Activated CD4-positive, alpha-beta memory T cell treated with anti-CD3 and anti-CD28 coated beads for 36 hours (primary cell): ENCODE measurements at regions not wholly inside any gene's neighbourhood (a gene's known extent, or its start where the extent isn't known, plus 50 kb on each side); places are given as distances from the start of the nearest gene placed in this dataset.

Experiments used
- CTCF ChIA-PET: fragments of 350-600 bp; sonication (Branson Sonifier 250); formaldehyde crosslinking; loops from one replicate; lab custom pipeline; 2021; ENCODE audit warnings: antibody characterized with exemption, inconsistent platforms; lab: Charles Lee
- POLR2A ChIA-PET: fragments of 350-600 bp; sonication (Branson Sonifier 250); formaldehyde crosslinking; loops from one replicate; lab custom pipeline; 2021; ENCODE audit warnings: antibody characterized with exemption; lab: Charles Lee
- DNase-seq: peaks from one replicate; pipeline ENCODE4 v3.0.0-alpha.2; 2020
- H3K27ac Mint-ChIP-seq: one replicate; pipeline ENCODE4 v1.8.0; 2021; ENCODE audit warnings: mixed read lengths
- H3K27me3 Mint-ChIP-seq: one replicate; pipeline ENCODE4 v1.8.0; 2021; ENCODE audit warnings: mixed read lengths
- H3K36me3 Mint-ChIP-seq: one replicate; pipeline ENCODE4 v1.8.0; 2021; ENCODE audit warnings: mixed read lengths
- H3K4me1 Mint-ChIP-seq: one replicate; pipeline ENCODE4 v1.8.0; 2021; ENCODE audit warnings: low read depth, mixed read lengths
- H3K4me3 Mint-ChIP-seq: one replicate; pipeline ENCODE4 v1.8.0; 2021; ENCODE audit warnings: mild to moderate bottlenecking, mixed read lengths
- H3K9me3 Mint-ChIP-seq: one replicate; pipeline ENCODE4 v1.8.0; 2021; ENCODE audit warnings: mixed read lengths
- intact Hi-C: fragments of 100-400 bp; cut with micrococcal nuclease; formaldehyde crosslinking; loops from one replicate; pipeline ENCODE4 v1.15.1; 2023

- H3K9me3 Mint-ChIP-seq = peaks cover 14% of the 10 kb centered on the region
- POLR2A ChIA-PET = no interaction called here
- no peaks in the 10 kb centered on the region for H3K36me3 Mint-ChIP-seq
- intact Hi-C loops = no loop called here
- DNase-seq = no peak
- peaks cover 8% of the 10 kb centered on the region for H3K4me1 Mint-ChIP-seq
- CTCF ChIA-PET = interaction anchor here (1.4 kb wide), 1 partner anchor 18 kb away, joined by 4 read pairs; no protein-coding TSS in a partner anchor
- H3K4me3 Mint-ChIP-seq = no peak overlapping the region
- H3K27me3 Mint-ChIP-seq = peaks cover 7% of the 10 kb centered on the region
- no peak overlapping the region for H3K27ac Mint-ChIP-seq
Observed at GRCh38 chr2:174022431-174022830, 57.3 kb upstream of the SP3 start.

- intact Hi-C loops = no loop called here
- ChIA-PET POLR2A (no interaction called here), CTCF (interaction anchor here (1.4 kb wide), 1 partner anchor 19 kb away, joined by 4 read pairs; no protein-coding TSS in a partner anchor)
- DNase-seq = no peak
- H3K9me3 Mint-ChIP-seq = peaks cover 14% of the 10 kb centered on the region
- no peak overlapping the region for H3K27ac Mint-ChIP-seq
- peaks cover 7% of the 10 kb centered on the region for H3K27me3 Mint-ChIP-seq
- peaks cover 8% of the 10 kb centered on the region for H3K4me1 Mint-ChIP-seq
- no peak overlapping the region for H3K4me3 Mint-ChIP-seq
- no peaks in the 10 kb centered on the region for H3K36me3 Mint-ChIP-seq
Observed at GRCh38 chr2:174020926-174021662, 55.9 kb upstream of the SP3 start.

GRCh38 chr2:174020026-174020425 is 54.9 kb upstream of the SP3 start:
- intact Hi-C loops = no loop called here
- H3K4me1 Mint-ChIP-seq = peaks cover 8% of the 10 kb centered on the region

GRCh38 chr2:174016447-174016846 is 51.3 kb upstream of the SP3 start:
- DNase-seq = no peak
- ChIA-PET POLR2A (no interaction called here), CTCF (no interaction called here)
- intact Hi-C loops = no loop called here
- Mint-ChIP-seq H3K9me3 (no peaks in the 10 kb centered on the region), H3K27me3 (peaks cover 2% of the 10 kb centered on the region), H3K36me3 (no peaks in the 10 kb centered on the region), H3K4me1 (peaks cover 13% of the 10 kb centered on the region), H3K4me3 (no peak overlapping the region), H3K27ac (no peak overlapping the region)

More at GRCh38 chr2:174020026-174020425, 54.9 kb upstream of the SP3 start:
- ChIA-PET CTCF (no interaction called here), POLR2A (no interaction called here)
- H3K9me3 Mint-ChIP-seq = peaks cover 9% of the 10 kb centered on the region
- H3K4me3 Mint-ChIP-seq = no peak overlapping the region
- no peak for DNase-seq
- H3K36me3 Mint-ChIP-seq = no peaks in the 10 kb centered on the region
- peaks cover 7% of the 10 kb centered on the region for H3K27me3 Mint-ChIP-seq
- H3K27ac Mint-ChIP-seq = no peak overlapping the region

GRCh38 chr2:174015428-174015827 is 50.3 kb upstream of the SP3 start:
- Mint-ChIP-seq H3K27me3 (peaks cover 6% of the 10 kb centered on the region), H3K27ac (no peak overlapping the region), H3K4me3 (no peak overlapping the region), H3K4me1 (peaks cover 15% of the 10 kb centered on the region), H3K9me3 (no peaks in the 10 kb centered on the region), H3K36me3 (no peaks in the 10 kb centered on the region)
- DNase-seq = no peak
- intact Hi-C loops = no loop called here
- ChIA-PET POLR2A (no interaction called here), CTCF (no interaction called here)
